ENCODE measurements at regions not wholly inside any gene's neighbourhood (a gene's known extent, or its start where the extent isn't known, plus 50 kb on each side); places are given as distances from the start of the nearest gene placed in this dataset.

DNA sequence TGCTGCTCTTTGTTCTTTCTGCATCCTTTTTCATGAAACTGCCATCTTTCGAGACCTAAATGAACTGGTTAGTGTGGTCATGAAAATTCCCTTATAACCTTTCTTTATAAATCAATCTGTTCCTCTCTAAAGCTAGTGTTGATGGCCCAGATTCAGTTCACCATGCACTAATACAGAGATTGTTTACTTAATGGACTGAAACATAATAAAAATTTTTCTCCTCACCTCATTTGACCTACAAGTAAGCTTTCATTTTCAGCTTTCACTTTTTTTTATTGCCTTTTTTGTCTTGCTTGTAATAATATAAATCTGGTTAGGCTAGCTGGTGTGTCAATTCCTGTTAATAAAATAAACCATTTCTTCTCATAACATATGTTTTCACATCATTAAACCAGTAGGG is 183.8 kb downstream of the CCDC59 start:
- DNase-seq (ENCODE audit: low spot score) = no peak

GRCh38 chr12:82149045-82149444 is 209.1 kb downstream of the CCDC59 start:
- no peak for DNase-seq (ENCODE audit: low spot score)

- no peak for DNase-seq (ENCODE audit: low spot score)
Observed at GRCh38 chr12:82146740-82147139, 211.4 kb downstream of the CCDC59 start.

DNA sequence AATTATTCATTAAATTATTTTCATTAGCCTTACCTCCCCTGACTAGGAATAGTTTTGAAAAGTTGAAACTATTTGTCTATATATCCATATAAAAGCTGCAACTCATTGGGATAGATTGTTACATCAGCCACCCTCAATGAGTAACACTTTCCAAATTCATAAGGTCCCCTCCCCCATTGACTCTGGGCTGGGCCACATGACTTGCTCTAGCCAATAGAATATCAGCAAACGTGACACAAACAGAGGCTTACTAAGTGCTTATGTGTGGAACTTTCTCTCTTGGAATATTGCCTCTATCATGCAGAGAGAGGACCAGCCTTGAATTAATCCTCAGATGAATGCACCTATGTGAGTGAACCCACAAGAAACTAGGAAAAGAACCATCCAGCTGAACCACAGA is 213.7 kb downstream of the CCDC59 start:
- no peak for DNase-seq (ENCODE audit: low spot score)

GRCh38 chr12:82132390-82132789 is 225.8 kb downstream of the CCDC59 start:
- no peak for DNase-seq (ENCODE audit: low spot score)

DNA sequence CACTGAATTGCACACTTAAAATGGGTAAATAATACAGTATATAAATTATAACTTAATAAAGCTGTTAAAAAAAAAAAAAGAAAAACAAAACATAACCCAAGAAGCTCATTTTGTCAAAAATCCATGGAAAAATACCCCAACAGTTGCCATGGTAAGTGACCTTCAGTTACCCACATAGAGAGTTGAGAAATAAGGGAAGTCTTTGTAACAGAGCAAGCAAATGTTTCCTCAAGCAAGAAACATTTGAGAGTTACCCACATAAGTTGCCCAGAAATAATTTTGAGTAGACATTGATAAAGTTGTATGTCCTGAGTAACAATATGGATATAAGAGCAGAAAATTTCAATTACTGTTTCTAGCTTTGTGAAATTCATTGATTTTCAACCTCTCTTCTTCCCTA is 227.4 kb downstream of the CCDC59 start:
- no peak for DNase-seq (ENCODE audit: low spot score)

- DNase-seq (ENCODE audit: low spot score) = peak; percentile 46
Observed at GRCh38 chr12:82124711-82125380, 233.3 kb downstream of the CCDC59 start.

DNA sequence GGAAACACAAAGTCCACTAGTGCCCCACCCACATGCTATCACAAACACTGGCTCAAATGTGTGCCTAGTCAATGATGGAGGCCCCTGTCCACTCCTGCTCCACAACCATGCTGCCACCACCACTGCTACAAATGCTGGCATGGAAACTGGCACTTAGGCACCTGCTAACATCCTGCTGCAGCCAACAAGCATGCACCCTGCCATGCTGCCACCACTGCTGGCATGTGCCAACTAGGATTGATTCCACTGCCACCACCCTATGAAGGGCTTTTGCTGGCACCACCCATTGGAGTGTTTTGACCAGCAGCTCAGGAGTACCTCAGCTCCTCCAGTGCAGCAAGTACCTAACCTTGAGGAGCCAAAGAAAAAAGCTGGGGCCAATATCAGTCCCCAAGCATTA is 236.6 kb downstream of the CCDC59 start:
- no peak for DNase-seq (ENCODE audit: low spot score)

GRCh38 chr12:82120901-82121300 is 237.3 kb downstream of the CCDC59 start:
- no peak for DNase-seq (ENCODE audit: low spot score)

DNA sequence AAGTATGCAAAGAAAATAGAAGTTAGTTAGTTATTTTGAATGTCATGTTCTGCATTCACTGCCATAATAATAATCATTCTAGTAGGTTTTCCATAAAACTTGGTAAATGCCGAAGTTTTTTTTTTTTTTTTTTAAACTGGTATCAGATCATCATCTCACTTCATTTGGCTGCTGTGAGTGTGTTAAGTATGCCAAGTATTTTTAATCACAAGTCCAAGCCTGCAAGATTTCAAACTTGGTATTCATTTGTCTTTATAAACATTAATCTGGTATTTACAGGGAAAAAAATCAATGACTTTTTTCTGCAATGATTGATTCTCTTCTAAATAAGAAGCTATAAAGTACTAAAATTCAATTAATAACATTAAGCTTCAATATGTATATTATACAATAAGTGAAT is 248.9 kb downstream of the CCDC59 start:
- DNase-seq (ENCODE audit: low spot score) = no peak

- no peak for DNase-seq (ENCODE audit: low spot score)
Observed at GRCh38 chr12:82108615-82109014, 249.6 kb downstream of the CCDC59 start.

GRCh38 chr12:82099216-82099615 is 259.0 kb downstream of the CCDC59 start:
- peak; percentile 75 for DNase-seq (ENCODE audit: low spot score)

DNA sequence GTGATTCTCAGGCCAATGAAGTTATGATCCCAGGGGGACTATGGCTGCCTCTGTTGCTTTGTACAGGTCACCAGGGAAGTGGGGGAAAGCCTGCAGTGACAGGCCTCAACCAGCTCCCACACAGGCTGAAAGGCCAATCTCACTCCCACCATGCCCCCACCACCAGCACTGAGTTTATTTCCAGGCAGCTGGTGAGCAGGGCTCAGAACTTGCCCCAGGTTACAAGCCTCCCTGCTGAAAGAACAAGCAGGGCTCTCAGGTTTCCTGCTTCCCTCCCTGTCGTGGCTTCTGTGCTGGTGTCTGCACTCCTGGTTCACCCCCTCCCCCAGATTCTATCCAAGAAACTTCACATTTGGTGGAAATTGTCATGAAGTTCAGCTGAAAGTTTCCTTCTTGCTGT is 260.3 kb downstream of the CCDC59 start:
- no peak for DNase-seq (ENCODE audit: low spot score)

GRCh38 chr12:82097438-82097837 is 260.7 kb downstream of the CCDC59 start:
- DNase-seq (ENCODE audit: low spot score) = no peak

- no peak for DNase-seq (ENCODE audit: low spot score)
Observed at GRCh38 chr12:82090165-82090564, 268.0 kb downstream of the CCDC59 start.

- no peak for DNase-seq (ENCODE audit: low spot score)
Observed at GRCh38 chr12:82089369-82090121, 268.6 kb downstream of the CCDC59 start.

DNA sequence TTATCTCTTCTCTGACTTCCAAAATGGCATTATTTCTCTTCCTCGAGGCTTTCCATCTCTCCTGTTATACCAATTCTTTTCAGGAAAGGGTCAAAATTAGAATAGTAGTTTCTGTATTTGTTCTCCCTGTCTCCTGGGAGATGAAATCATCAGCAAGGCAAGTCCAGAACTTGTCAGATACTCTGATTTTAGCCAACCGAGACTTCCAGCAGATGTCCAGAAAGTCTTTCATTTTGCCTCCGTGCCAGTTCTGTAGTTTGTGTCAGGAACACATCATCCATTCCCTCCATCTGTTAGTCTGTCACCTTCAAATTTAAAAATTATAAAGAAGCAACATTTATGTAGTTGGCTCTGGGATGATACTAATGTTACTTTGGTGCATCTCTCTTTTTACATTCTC is 275.7 kb downstream of the CCDC59 start:
- no peak for DNase-seq (ENCODE audit: low spot score)

GRCh38 chr12:82069931-82070514 is 288.2 kb downstream of the CCDC59 start:
- no peak for DNase-seq (ENCODE audit: low spot score)

DNA sequence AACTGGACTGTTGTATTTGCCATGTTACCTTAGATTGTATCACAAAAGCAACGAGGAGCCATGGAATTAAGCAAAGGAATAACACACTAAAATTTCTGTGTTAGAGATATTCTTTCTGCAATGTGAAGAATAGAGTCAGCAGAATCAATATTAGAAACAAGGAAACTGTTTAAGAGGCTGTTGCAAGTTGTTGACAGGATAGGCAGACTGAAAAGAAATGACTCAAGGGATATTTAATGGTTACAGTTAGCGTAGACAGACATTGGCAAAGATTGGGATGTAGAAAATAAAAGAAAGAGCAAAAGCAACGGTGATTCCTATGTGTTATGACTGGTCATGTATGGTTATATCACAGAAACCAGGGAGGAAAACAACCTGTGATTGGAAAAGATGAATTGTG is 299.0 kb upstream of the PPFIA2 start:
- DNase-seq (ENCODE audit: low spot score) = no peak

GRCh38 chr12:82057770-82058169 is 298.6 kb upstream of the PPFIA2 start:
- peak; percentile 16 for DNase-seq (ENCODE audit: low spot score)

DNA sequence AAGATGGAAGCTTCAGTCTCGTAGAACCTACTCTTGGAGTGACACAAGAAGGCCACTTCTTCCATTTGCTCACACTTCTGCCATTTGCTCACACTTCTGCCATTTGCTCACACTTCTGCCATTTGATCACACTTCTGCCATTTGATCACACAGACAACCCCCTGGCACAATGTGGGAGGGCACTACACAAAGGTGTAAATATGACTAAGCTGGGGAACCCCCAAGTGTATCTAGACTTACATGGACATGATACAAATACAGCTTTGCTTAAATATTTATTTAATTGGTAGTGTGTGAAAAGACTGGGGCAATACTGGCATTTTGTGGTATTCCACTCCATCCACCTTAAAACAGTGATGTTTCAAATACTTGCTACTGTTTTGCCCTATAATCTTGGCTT is 296.2 kb upstream of the PPFIA2 start:
- no peak for DNase-seq (ENCODE audit: low spot score)

DNA sequence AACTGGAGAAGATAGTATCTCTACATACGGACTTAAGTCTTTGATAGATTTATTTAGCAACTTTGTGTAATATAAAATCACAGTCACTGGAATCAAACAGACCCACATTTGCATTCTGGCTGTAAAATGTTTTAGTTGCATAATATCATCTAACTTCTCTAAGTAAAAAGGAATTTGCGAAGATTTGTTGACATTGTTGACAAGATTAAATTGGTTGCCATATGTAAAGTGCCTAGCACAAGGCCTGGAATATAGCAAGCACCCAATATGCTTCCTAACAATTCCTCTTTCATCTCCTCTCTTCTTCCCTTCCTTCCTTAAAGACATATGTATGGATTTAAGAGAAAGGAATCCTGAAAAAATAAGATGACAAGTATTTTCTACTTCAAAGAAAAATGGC is 295.4 kb upstream of the PPFIA2 start:
- no peak for DNase-seq (ENCODE audit: low spot score)

GRCh38 chr12:82047446-82047845 is 288.3 kb upstream of the PPFIA2 start:
- DNase-seq (ENCODE audit: low spot score) = no peak

Measured in A172 (cell line).